Nephron progenitor cell (in vitro differentiated cells): ENCODE measurements at regions not wholly inside any gene's neighbourhood (a gene's known extent, or its start where the extent isn't known, plus 50 kb on each side); places are given as distances from the start of the nearest gene placed in this dataset.

Source experiments
- DNase-seq: peaks from one replicate; pipeline ENCODE4 v3.0.0; 2021
- H3K27ac Mint-ChIP-seq: 2 replicates; pipeline ENCODE4 v1.8.0; 2021; ENCODE audit warnings: mild to moderate bottlenecking, moderate library complexity, mixed read lengths
- H3K27me3 Mint-ChIP-seq: 2 replicates; pipeline ENCODE4 v1.8.0; 2021; ENCODE audit warnings: mild to moderate bottlenecking, low read depth, mixed read lengths; ENCODE audit not compliant: poor library complexity
- H3K36me3 Mint-ChIP-seq: 2 replicates; pipeline ENCODE4 v1.8.0; 2021; ENCODE audit warnings: low read depth, mixed read lengths
- H3K4me1 Mint-ChIP-seq: 2 replicates; pipeline ENCODE4 v1.8.0; 2021; ENCODE audit warnings: mixed read lengths
- H3K4me3 Mint-ChIP-seq: 2 replicates; pipeline ENCODE4 v1.8.0; 2021; ENCODE audit warnings: mild to moderate bottlenecking, moderate library complexity, mixed read lengths
- H3K9me3 Mint-ChIP-seq: 2 replicates; pipeline ENCODE4 v1.8.0; 2021; ENCODE audit warnings: mild to moderate bottlenecking, moderate library complexity, mixed read lengths
- TF ChIP-seq, protein P1 (sequence below): fragments of 200-600 bp; sonication (generic); IDR thresholded peaks from 2 replicates; pipeline ENCODE4 v1.5.0; 2021; ENCODE audit warnings: antibody characterized with exemption

DNA sequence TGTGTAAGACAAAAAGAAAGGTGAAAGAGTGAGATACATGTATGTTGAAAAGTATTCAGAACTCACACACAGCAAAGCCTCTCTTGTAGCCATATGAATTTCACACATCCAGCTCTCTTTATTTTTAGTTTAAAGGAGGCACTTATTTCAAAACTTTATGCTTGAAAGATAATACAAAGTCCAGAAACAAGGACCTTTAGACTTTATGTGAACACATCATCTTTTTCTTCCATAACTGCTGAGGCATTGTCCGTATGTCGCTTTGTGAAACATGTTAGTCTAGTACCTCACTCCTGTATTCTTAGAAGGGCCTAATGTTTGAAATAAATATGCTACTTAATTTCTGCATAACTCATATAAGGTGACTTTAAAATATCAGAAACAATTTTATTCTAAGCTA is 763.4 kb downstream of the GBE1 start:
- TF ChIP-seq, protein P1, sequence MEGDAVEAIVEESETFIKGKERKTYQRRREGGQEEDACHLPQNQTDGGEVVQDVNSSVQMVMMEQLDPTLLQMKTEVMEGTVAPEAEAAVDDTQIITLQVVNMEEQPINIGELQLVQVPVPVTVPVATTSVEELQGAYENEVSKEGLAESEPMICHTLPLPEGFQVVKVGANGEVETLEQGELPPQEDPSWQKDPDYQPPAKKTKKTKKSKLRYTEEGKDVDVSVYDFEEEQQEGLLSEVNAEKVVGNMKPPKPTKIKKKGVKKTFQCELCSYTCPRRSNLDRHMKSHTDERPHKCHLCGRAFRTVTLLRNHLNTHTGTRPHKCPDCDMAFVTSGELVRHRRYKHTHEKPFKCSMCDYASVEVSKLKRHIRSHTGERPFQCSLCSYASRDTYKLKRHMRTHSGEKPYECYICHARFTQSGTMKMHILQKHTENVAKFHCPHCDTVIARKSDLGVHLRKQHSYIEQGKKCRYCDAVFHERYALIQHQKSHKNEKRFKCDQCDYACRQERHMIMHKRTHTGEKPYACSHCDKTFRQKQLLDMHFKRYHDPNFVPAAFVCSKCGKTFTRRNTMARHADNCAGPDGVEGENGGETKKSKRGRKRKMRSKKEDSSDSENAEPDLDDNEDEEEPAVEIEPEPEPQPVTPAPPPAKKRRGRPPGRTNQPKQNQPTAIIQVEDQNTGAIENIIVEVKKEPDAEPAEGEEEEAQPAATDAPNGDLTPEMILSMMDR: no peak
- H3K27me3 Mint-ChIP-seq: no peaks in the 10 kb centered on the region

DNA sequence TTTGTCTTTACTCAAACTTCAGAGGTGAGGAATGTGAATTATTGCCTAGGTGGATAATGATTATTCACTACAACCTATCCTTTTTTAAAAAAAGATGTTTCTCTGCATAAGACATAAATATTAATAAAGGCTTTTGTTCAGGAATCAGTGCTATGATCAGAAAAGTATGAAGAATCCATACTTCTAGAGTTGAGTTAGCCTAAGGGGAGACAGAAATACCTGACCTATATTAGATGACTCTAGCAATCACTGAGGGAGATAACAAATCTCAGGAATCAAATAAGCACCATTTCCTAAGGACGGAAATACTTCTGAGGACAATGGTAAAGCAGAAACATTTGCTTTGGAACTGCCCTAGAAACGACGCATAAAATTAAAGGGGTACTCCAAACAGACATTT is 763.8 kb downstream of the GBE1 start:
- Mint-ChIP-seq H3K27me3 (no peaks in the 10 kb centered on the region), H3K4me3 (no peak overlapping the region), H3K27ac (no peak overlapping the region), H3K36me3 (no peaks in the 10 kb centered on the region), H3K4me1 (no peaks in the 10 kb centered on the region), H3K9me3 (no peaks in the 10 kb centered on the region)
- TF ChIP-seq, protein P1: no peak
- no peak for DNase-seq

More for the DNA sequence above, 763.4 kb downstream of the GBE1 start:
- H3K4me1 Mint-ChIP-seq: no peaks in the 10 kb centered on the region
- no peak overlapping the region for H3K27ac Mint-ChIP-seq
- no peak overlapping the region for H3K4me3 Mint-ChIP-seq
- H3K36me3 Mint-ChIP-seq: no peaks in the 10 kb centered on the region
- H3K9me3 Mint-ChIP-seq: no peaks in the 10 kb centered on the region
- no peak for DNase-seq

DNA sequence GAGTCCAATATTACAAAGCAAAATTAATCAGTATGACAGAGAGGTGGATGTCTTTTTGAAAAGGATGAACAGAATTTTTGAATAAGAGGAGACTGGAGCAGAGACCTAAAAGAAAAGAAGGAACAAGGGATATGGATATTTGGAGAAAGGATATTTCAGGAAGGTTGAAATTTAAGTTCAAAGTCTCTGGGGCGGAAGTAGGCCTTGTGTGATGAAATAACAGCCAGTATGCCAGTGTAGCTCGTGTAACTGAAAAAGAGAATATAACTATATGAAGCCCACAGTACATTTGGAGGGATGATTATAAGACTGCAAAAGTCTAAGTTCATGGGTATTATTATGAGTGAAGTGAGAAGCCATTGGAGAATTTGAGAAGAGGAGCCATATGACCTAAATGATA is 766.7 kb downstream of the GBE1 start:
- no peaks in the 10 kb centered on the region for H3K9me3 Mint-ChIP-seq
- no peak for DNase-seq
- H3K36me3 Mint-ChIP-seq: no peaks in the 10 kb centered on the region
- no peak overlapping the region for H3K4me3 Mint-ChIP-seq
- H3K4me1 Mint-ChIP-seq: no peaks in the 10 kb centered on the region
- TF ChIP-seq, protein P1: no peak
- H3K27ac Mint-ChIP-seq: no peak overlapping the region
- no peaks in the 10 kb centered on the region for H3K27me3 Mint-ChIP-seq

DNA sequence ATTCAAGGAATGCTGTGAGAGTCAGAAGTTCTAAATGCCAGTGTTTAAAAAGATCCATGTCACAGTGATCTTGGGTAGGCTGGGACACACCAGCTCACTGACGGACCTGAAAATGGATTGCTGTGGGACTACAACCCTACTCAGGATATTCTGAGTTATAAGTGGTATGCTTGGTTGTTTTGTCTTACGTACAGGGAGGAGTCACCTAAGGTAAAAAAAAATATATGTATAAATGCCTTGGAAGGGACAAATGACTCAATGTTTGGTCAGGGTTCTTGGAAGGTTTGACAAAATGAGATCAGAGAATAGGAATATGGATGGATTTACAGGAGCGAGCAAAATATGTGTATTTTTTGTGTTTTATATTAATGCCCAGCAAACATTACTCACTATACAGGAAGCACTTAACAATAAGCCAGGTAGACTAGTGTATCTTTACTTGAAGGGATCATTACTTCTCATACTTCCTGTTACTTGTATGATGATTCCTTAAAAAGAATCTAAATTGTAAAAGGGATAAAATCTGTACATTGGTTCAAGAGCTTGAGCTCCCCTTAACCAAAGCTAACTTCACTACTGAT is 767.3 kb downstream of the GBE1 start:
- no peak for DNase-seq
- no peak overlapping the region for H3K4me3 Mint-ChIP-seq
- no peak overlapping the region for H3K27ac Mint-ChIP-seq
- H3K4me1 Mint-ChIP-seq: no peaks in the 10 kb centered on the region
- H3K36me3 Mint-ChIP-seq: no peaks in the 10 kb centered on the region
- no peaks in the 10 kb centered on the region for H3K9me3 Mint-ChIP-seq
- no peaks in the 10 kb centered on the region for H3K27me3 Mint-ChIP-seq
- TF ChIP-seq, protein P1: no peak

DNA sequence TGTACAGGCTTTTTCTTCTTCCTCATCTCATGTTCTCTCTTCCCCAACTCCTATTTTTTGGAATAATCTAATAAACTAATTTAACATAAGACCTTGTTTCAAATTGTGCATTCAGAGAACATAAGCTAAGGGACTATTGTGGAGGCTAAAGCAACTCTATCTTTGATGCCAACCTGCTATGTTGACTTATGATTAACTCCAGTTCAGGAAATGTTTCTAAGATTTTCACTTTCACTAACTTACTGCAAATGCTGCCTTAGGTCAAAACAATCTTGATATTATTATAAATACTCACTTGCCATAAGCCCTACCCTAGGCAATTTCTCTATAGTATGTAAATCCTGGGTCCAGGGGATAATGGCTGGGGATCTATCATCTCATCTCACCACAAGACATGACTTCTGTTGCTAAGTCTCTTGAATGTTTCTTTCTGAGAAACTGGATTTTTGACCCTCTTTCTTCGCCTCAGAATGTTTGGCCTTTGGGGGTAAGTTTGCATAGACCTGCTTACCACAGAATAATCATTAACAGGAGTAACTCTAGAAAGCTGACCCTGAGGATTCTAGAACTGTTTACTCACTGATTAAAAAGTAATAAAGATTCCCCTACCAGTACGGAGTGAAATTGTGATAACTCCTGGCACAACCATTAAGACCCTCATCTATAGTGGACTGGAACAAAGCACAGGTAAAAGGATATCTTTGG is 768.1 kb downstream of the GBE1 start:
- Mint-ChIP-seq H3K4me1 (no peaks in the 10 kb centered on the region), H3K36me3 (no peaks in the 10 kb centered on the region), H3K27ac (no peak overlapping the region), H3K27me3 (no peaks in the 10 kb centered on the region), H3K9me3 (no peaks in the 10 kb centered on the region), H3K4me3 (no peak overlapping the region)
- TF ChIP-seq, protein P1: no peak
- DNase-seq: no peak

DNA sequence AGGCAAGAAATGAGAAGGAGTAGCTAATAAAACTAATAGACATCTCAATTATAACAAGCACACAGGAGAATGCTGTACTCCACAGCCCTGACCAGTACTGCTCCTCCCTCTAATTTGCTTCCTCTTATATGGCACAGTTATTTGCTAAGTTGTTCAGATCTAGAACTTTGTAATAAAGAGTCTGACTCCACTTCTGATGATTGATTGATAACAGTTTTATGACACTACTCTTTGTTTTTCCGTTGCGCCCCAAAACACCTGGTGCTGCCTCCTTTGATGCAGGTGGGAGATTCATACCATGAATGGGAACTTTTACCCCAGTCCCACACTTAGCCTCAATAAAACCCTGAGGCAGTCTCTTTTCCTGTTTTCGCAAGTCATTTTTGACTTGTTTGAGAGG is 777.7 kb downstream of the GBE1 start:
- no peak overlapping the region for H3K27ac Mint-ChIP-seq
- no peak for DNase-seq
- no peaks in the 10 kb centered on the region for H3K4me1 Mint-ChIP-seq
- H3K4me3 Mint-ChIP-seq: no peak overlapping the region
- no peaks in the 10 kb centered on the region for H3K27me3 Mint-ChIP-seq
- TF ChIP-seq, protein P1: no peak
- no peaks in the 10 kb centered on the region for H3K36me3 Mint-ChIP-seq
- peaks cover 5% of the 10 kb centered on the region for H3K9me3 Mint-ChIP-seq
